ENCODE measurements at regions not wholly inside any gene's neighbourhood (a gene's known extent, or its start where the extent isn't known, plus 50 kb on each side); places are given as distances from the start of the nearest gene placed in this dataset.

GRCh38 chr20:41903586-41903985 lies 285.4 kb upstream of the CHD6 start:
- Histone ChIP-seq H2AFZ (ENCODE audit: low read length) (no peak overlapping the region), H3K4me2 (ENCODE audit: low read depth, low read length) (no peak overlapping the region), H3K4me3 (ENCODE audit: low read length) (no peak overlapping the region), H3K79me2 (ENCODE audit: low read length) (no peaks in the 10 kb centered on the region), H3K27ac (ENCODE audit: low read length) (no peak overlapping the region), H3K27me3 (replicated peaks; ENCODE audit: insufficient read depth, low read length) (no peaks in the 10 kb centered on the region), H3F3A (ENCODE audit: insufficient read depth, low read length) (no peaks in the 10 kb centered on the region), H3K4me1 (ENCODE audit: low read length) (no peaks in the 10 kb centered on the region), H3K36me3 (replicated peaks; ENCODE audit: insufficient read depth, low read length) (no peaks in the 10 kb centered on the region), H4K20me1 (ENCODE audit: insufficient read depth, low read length) (no peaks in the 10 kb centered on the region), H3K9ac (ENCODE audit: low read length) (no peak overlapping the region), H3K9me2 (replicated peaks; ENCODE audit: insufficient read depth, low read length) (no peaks in the 10 kb centered on the region), H3K9me3 (replicated peaks; ENCODE audit: insufficient read depth, low read length) (no peaks in the 10 kb centered on the region)
- TF ChIP-seq EZH2 (optimal IDR thresholded peaks at IDR 0.05; ENCODE audit: low read depth, low read length) (no peak), EZH2phosphoT487 (IDR thresholded peaks at IDR 0.05; ENCODE audit: low read length) (no peak), CTCF (IDR thresholded peaks at IDR 0.05; ENCODE audit: low read length) (no peak)
- no peak for DNase-seq

GRCh38 chr20:41902346-41902745 lies 284.2 kb upstream of the CHD6 start:
- Histone ChIP-seq H3K4me2 (ENCODE audit: low read depth, low read length) (no peak overlapping the region), H3K27ac (ENCODE audit: low read length) (no peak overlapping the region), H3K4me3 (ENCODE audit: low read length) (no peak overlapping the region), H3K27me3 (replicated peaks; ENCODE audit: insufficient read depth, low read length) (no peaks in the 10 kb centered on the region), H4K20me1 (ENCODE audit: insufficient read depth, low read length) (no peaks in the 10 kb centered on the region), H3K9ac (ENCODE audit: low read length) (no peak overlapping the region), H3F3A (ENCODE audit: insufficient read depth, low read length) (no peaks in the 10 kb centered on the region), H3K36me3 (replicated peaks; ENCODE audit: insufficient read depth, low read length) (no peaks in the 10 kb centered on the region), H3K79me2 (ENCODE audit: low read length) (no peaks in the 10 kb centered on the region), H3K9me2 (replicated peaks; ENCODE audit: insufficient read depth, low read length) (no peaks in the 10 kb centered on the region), H3K9me3 (replicated peaks; ENCODE audit: insufficient read depth, low read length) (no peaks in the 10 kb centered on the region), H2AFZ (ENCODE audit: low read length) (no peak overlapping the region), H3K4me1 (ENCODE audit: low read length) (no peaks in the 10 kb centered on the region)
- no peak for DNase-seq
- no peak for TF ChIP-seq EZH2phosphoT487 (IDR thresholded peaks at IDR 0.05; ENCODE audit: low read length)
- no peak for TF ChIP-seq EZH2 (optimal IDR thresholded peaks at IDR 0.05; ENCODE audit: low read depth, low read length)

- no peaks in the 10 kb centered on the region for H3K36me3 ChIP-seq (replicated peaks; ENCODE audit: insufficient read depth, low read length)
- H2AFZ ChIP-seq (ENCODE audit: low read length) = no peak overlapping the region
- no peaks in the 10 kb centered on the region for H3K27me3 ChIP-seq (replicated peaks; ENCODE audit: insufficient read depth, low read length)
- H3K9me2 ChIP-seq (replicated peaks; ENCODE audit: insufficient read depth, low read length) = no peaks in the 10 kb centered on the region
- H3K4me1 ChIP-seq (ENCODE audit: low read length) = no peaks in the 10 kb centered on the region
- TF ChIP-seq EZH2phosphoT487 (IDR thresholded peaks at IDR 0.05; ENCODE audit: low read length) (no peak), EZH2 (optimal IDR thresholded peaks at IDR 0.05; ENCODE audit: low read depth, low read length) (no peak), CTCF (IDR thresholded peaks at IDR 0.05; ENCODE audit: low read length) (no peak)
- no peaks in the 10 kb centered on the region for H4K20me1 ChIP-seq (ENCODE audit: insufficient read depth, low read length)
- DNase-seq = no peak
- H3K27ac ChIP-seq (ENCODE audit: low read length) = no peak overlapping the region
- no peak overlapping the region for H3K4me2 ChIP-seq (ENCODE audit: low read depth, low read length)
- H3K9me3 ChIP-seq (replicated peaks; ENCODE audit: insufficient read depth, low read length) = no peaks in the 10 kb centered on the region
- H3K79me2 ChIP-seq (ENCODE audit: low read length) = no peaks in the 10 kb centered on the region
- H3F3A ChIP-seq (ENCODE audit: insufficient read depth, low read length) = no peaks in the 10 kb centered on the region
- no peak overlapping the region for H3K9ac ChIP-seq (ENCODE audit: low read length)
- H3K4me3 ChIP-seq (ENCODE audit: low read length) = no peak overlapping the region
Observed at GRCh38 chr20:41900201-41900691, 282.1 kb upstream of the CHD6 start.

- H3K79me2 ChIP-seq (ENCODE audit: low read length) = no peaks in the 10 kb centered on the region
- no peak overlapping the region for H3K27ac ChIP-seq (ENCODE audit: low read length)
Observed at GRCh38 chr20:41897708-41898107, 279.5 kb upstream of the CHD6 start.

More at GRCh38 chr20:41897708-41898107, 279.5 kb upstream of the CHD6 start:
- TF ChIP-seq EZH2 (optimal IDR thresholded peaks at IDR 0.05; ENCODE audit: low read depth, low read length) = no peak
- TF ChIP-seq EZH2phosphoT487 (IDR thresholded peaks at IDR 0.05; ENCODE audit: low read length) = no peak
- no peak for TF ChIP-seq CTCF (IDR thresholded peaks at IDR 0.05; ENCODE audit: low read length)
- H3K9me3 ChIP-seq (replicated peaks; ENCODE audit: insufficient read depth, low read length) = no peaks in the 10 kb centered on the region
- H3F3A ChIP-seq (ENCODE audit: insufficient read depth, low read length) = no peaks in the 10 kb centered on the region
- no peak overlapping the region for H3K4me2 ChIP-seq (ENCODE audit: low read depth, low read length)
- H3K27me3 ChIP-seq (replicated peaks; ENCODE audit: insufficient read depth, low read length) = no peaks in the 10 kb centered on the region
- no peak overlapping the region for H3K4me3 ChIP-seq (ENCODE audit: low read length)
- no peaks in the 10 kb centered on the region for H3K4me1 ChIP-seq (ENCODE audit: low read length)
- no peak overlapping the region for H3K9ac ChIP-seq (ENCODE audit: low read length)
- H2AFZ ChIP-seq (ENCODE audit: low read length) = no peak overlapping the region
- DNase-seq = no peak
- H4K20me1 ChIP-seq (ENCODE audit: insufficient read depth, low read length) = no peaks in the 10 kb centered on the region
- no peaks in the 10 kb centered on the region for H3K36me3 ChIP-seq (replicated peaks; ENCODE audit: insufficient read depth, low read length)
- no peaks in the 10 kb centered on the region for H3K9me2 ChIP-seq (replicated peaks; ENCODE audit: insufficient read depth, low read length)
